NCI-H2107 treated with DMSO at 0.1 percent for 48 hours (cell line): ENCODE measurements at regions not wholly inside any gene's neighbourhood (a gene's known extent, or its start where the extent isn't known, plus 50 kb on each side); places are given as distances from the start of the nearest gene placed in this dataset.

Experiments used
- DNase-seq: peaks from one replicate; lab custom pipeline; 2025; ENCODE audit not compliant: unreplicated experiment; lab: John Stamatoyannopoulos, UW

GRCh38 chr22:47282366-47282765 lies 519.9 kb downstream of the TBC1D22A start:
- no peak for DNase-seq

- DNase-seq, result no peak
These were observed 519.0 kb downstream of the TBC1D22A start for GRCh38 chr22:47281126-47282106.

GRCh38 chr22:47280301-47280700 lies 517.9 kb downstream of the TBC1D22A start:
- DNase-seq, result no peak

- no peak for DNase-seq
These were observed 517.3 kb downstream of the TBC1D22A start for GRCh38 chr22:47279746-47280145.

GRCh38 chr22:47279337-47279736 lies 516.9 kb downstream of the TBC1D22A start:
- DNase-seq, result no peak

- DNase-seq, result no peak
These were observed 516.2 kb downstream of the TBC1D22A start for GRCh38 chr22:47278655-47279054.

GRCh38 chr22:47277531-47277930 lies 515.1 kb downstream of the TBC1D22A start:
- no peak for DNase-seq

- DNase-seq, result no peak
These were observed 514.5 kb downstream of the TBC1D22A start for GRCh38 chr22:47276991-47277390.

GRCh38 chr22:47276450-47276820 lies 514.0 kb downstream of the TBC1D22A start:
- no peak for DNase-seq

GRCh38 chr22:47275605-47276449 lies 513.4 kb downstream of the TBC1D22A start:
- DNase-seq, result no peak

GRCh38 chr22:47274196-47274595 lies 511.7 kb downstream of the TBC1D22A start:
- no peak for DNase-seq

- no peak for DNase-seq
These were observed 508.1 kb downstream of the TBC1D22A start for GRCh38 chr22:47270463-47271135.

- DNase-seq, result no peak
These were observed 507.2 kb downstream of the TBC1D22A start for GRCh38 chr22:47269516-47270088.

- DNase-seq, result no peak
These were observed 505.2 kb downstream of the TBC1D22A start for GRCh38 chr22:47267513-47268282.

GRCh38 chr22:47266329-47266728 lies 503.9 kb downstream of the TBC1D22A start:
- no peak for DNase-seq

- no peak for DNase-seq
These were observed 498.1 kb downstream of the TBC1D22A start for GRCh38 chr22:47260551-47260950.

GRCh38 chr22:47259990-47260389 lies 497.5 kb downstream of the TBC1D22A start:
- no peak for DNase-seq

- DNase-seq, result no peak
These were observed 496.6 kb downstream of the TBC1D22A start for GRCh38 chr22:47259049-47259448.

- no peak for DNase-seq
These were observed 495.5 kb downstream of the TBC1D22A start for GRCh38 chr22:47257976-47258375.

GRCh38 chr22:47257566-47257965 lies 495.1 kb downstream of the TBC1D22A start:
- no peak for DNase-seq
